HUES64 (cell line): ENCODE measurements at regions not wholly inside any gene's neighbourhood (a gene's known extent, or its start where the extent isn't known, plus 50 kb on each side); places are given as distances from the start of the nearest gene placed in this dataset.

ENCODE experiments used
- H3K27ac ChIP-seq: 2 replicates; pipeline ENCODE4 v1.7.0; 2013; ENCODE audit warnings: low read depth, low read length, inconsistent platforms
- H3K27me3 ChIP-seq: 2 replicates; pipeline ENCODE4 v1.6.1; 2013; ENCODE audit warnings: mild to moderate bottlenecking, low read length; ENCODE audit not compliant: insufficient read depth
- H3K36me3 ChIP-seq: 2 replicates; pipeline ENCODE4 v1.6.1; 2013; ENCODE audit warnings: mild to moderate bottlenecking, low read length; ENCODE audit not compliant: insufficient read depth
- H3K4me1 ChIP-seq: 2 replicates; pipeline ENCODE4 v1.6.1; 2013; ENCODE audit warnings: mild to moderate bottlenecking, low read length, moderate library complexity; ENCODE audit not compliant: insufficient read depth
- H3K4me3 ChIP-seq: 2 replicates; pipeline ENCODE4 v1.5.1; 2013; ENCODE audit warnings: mild to moderate bottlenecking, low read length, moderate library complexity
- H3K9ac ChIP-seq: 2 replicates; pipeline ENCODE4 v1.6.1; 2013; ENCODE audit warnings: mild to moderate bottlenecking, low read depth, low read length
- H3K9me3 ChIP-seq: 2 replicates; pipeline ENCODE4 v1.6.1; 2013; ENCODE audit warnings: low read depth, low read length; ENCODE audit not compliant: insufficient read depth
- WGBS: fragments of 150-250, 120-280 bp; methylation state at CpG from one replicate; pipeline ENCODE4 v1.1.7; 2013; ENCODE audit warnings: missing lambda C conversion rate; 5-methylcytosine and 5-hydroxymethylcytosine counted together

- H3K9me3 ChIP-seq, result no peaks in the 10 kb centered on the region
- no peaks in the 10 kb centered on the region for H3K36me3 ChIP-seq
- peaks cover 69% of the 10 kb centered on the region for H3K27me3 ChIP-seq
- WGBS, result 89% methylated on average over 4 of the region's 4 CpGs
- no peak overlapping the region for H3K27ac ChIP-seq
- H3K4me3 ChIP-seq, result no peak overlapping the region
- no peak overlapping the region for H3K9ac ChIP-seq
- H3K4me1 ChIP-seq, result no peaks in the 10 kb centered on the region
These were observed 356.2 kb downstream of the SNAPC1 start for GRCh38 chr14:62118461-62118860.

DNA sequence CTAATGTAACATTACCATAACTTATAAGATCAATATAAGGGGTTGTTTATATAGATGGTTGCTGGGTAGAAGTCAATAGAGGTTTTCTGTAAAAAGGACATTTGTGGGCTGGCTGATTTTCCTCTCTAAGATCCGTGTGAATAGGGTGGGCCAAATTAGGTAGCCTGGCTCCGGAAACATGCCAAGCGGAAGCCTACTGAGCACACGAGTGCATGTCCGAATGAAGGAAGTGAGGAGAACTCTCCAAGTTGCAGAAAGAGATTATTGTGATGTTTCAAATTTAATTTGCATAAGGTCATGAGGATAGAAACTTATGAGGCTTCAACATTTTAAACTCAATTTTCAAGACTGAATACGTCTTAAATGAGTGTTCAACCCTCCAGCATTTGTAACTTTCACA, 356.7 kb downstream of the SNAPC1 start:
- no peaks in the 10 kb centered on the region for H3K9me3 ChIP-seq
- no peak overlapping the region for H3K9ac ChIP-seq
- H3K27me3 ChIP-seq, result peaks cover 69% of the 10 kb centered on the region
- H3K4me3 ChIP-seq, result no peak overlapping the region
- WGBS, result 88% methylated on average over 6 of the region's 6 CpGs
- H3K27ac ChIP-seq, result no peak overlapping the region
- no peaks in the 10 kb centered on the region for H3K36me3 ChIP-seq
- no peaks in the 10 kb centered on the region for H3K4me1 ChIP-seq

GRCh38 chr14:62123961-62124360, 361.7 kb downstream of the SNAPC1 start:
- no CpG with 5 or more reads among the region's 2 CpGs for WGBS
- Histone ChIP-seq H3K9me3 (no peaks in the 10 kb centered on the region), H3K27me3 (peaks cover 27% of the 10 kb centered on the region), H3K4me1 (no peaks in the 10 kb centered on the region), H3K4me3 (no peak overlapping the region), H3K36me3 (no peaks in the 10 kb centered on the region), H3K9ac (no peak overlapping the region), H3K27ac (no peak overlapping the region)

DNA sequence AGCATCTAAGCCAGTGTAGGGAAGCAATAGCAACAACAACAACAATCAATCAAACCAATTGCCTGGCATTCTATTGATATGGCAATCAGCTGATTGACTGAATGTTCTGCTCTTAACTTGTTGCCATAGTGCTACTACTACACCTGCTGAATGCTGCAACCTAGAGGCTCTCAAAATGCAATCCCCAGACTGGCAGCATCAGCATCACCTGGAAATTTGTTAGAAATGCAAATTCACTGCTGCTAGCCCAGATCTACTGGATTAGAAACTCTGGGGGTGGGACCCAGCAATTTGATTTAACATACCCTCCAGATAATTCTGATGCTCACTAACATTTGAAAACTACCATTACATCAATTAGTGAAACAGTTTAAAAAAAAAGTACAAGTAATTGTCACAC, 363.6 kb downstream of the SNAPC1 start:
- no peaks in the 10 kb centered on the region for H3K4me1 ChIP-seq
- no peak overlapping the region for H3K9ac ChIP-seq
- H3K9me3 ChIP-seq, result no peaks in the 10 kb centered on the region
- no peak overlapping the region for H3K27ac ChIP-seq
- peaks cover 14% of the 10 kb centered on the region; the same call in 1 of the 2 replicates for H3K27me3 ChIP-seq
- H3K36me3 ChIP-seq, result no peaks in the 10 kb centered on the region
- H3K4me3 ChIP-seq, result no peak overlapping the region

- Histone ChIP-seq H3K27ac (no peak overlapping the region), H3K4me3 (no peak overlapping the region), H3K9ac (no peak overlapping the region), H3K9me3 (no peaks in the 10 kb centered on the region), H3K27me3 (peaks cover 6% of the 10 kb centered on the region; the same call in 1 of the 2 replicates), H3K4me1 (no peaks in the 10 kb centered on the region), H3K36me3 (no peaks in the 10 kb centered on the region)
- 26% methylated on average over 7 of the region's 7 CpGs for WGBS
These were observed 364.8 kb downstream of the SNAPC1 start for GRCh38 chr14:62126879-62127478.

GRCh38 chr14:62130441-62130840, 368.2 kb downstream of the SNAPC1 start:
- Histone ChIP-seq H3K27me3 (peaks cover 6% of the 10 kb centered on the region; the same call in 1 of the 2 replicates), H3K36me3 (no peaks in the 10 kb centered on the region), H3K4me1 (no peaks in the 10 kb centered on the region), H3K9me3 (no peaks in the 10 kb centered on the region), H3K27ac (no peak overlapping the region), H3K9ac (no peak overlapping the region), H3K4me3 (no peak overlapping the region)
- 100% methylated on average over 2 of the region's 4 CpGs for WGBS

DNA sequence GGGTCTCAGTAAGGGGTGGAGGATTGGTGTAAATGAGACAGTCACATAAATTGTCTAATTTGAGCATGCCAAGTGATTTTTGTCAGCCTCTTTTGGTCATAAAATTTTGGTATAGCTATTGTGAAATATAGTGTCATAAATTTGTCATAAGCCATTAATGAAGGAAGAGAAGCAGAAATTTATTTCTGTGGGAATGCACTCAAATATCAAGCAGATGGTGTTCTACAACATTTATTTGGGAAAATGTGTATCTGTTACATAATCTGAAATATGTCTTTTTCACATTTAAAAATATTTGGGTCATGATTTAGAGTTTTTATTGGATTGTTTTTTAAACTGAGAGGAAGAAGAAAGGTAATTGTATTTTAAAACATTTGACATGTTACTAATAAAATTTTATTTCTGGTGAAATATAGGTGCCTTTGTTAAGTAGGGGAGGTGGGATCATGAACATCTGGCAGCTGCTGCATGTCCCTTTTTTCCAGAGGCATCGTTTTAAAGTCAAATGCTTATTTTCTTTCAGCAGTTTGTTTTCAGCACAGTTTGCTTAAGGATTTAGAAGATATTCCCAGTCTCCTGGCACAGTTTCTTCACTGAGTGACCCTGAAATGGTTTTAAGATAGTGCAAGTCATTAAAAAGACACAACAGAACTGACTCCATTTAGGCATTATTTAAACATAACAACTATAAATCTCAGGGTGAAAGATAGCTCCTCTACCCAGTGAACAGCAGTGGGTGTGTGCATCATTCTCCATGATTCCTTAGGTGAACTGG, 371.7 kb downstream of the SNAPC1 start:
- Histone ChIP-seq H3K4me1 (no peaks in the 10 kb centered on the region), H3K27ac (no peak overlapping the region), H3K4me3 (no peak overlapping the region), H3K36me3 (no peaks in the 10 kb centered on the region), H3K9me3 (no peaks in the 10 kb centered on the region), H3K27me3 (0 out of 2 replicates have a peak, but pooled peaks cover 3% of the 10 kb centered on the region), H3K9ac (no peak overlapping the region)
- WGBS, result 93% methylated on average over 1 of the region's 1 CpG

GRCh38 chr14:62138593-62138992, 376.4 kb downstream of the SNAPC1 start:
- H3K9me3 ChIP-seq, result no peaks in the 10 kb centered on the region
- no peaks in the 10 kb centered on the region for H3K36me3 ChIP-seq
- H3K4me3 ChIP-seq, result no peak overlapping the region
- H3K4me1 ChIP-seq, result no peaks in the 10 kb centered on the region
- H3K27me3 ChIP-seq, result no peaks in the 10 kb centered on the region
- WGBS, result 94% methylated on average over 1 of the region's 1 CpG
- H3K27ac ChIP-seq, result no peak overlapping the region
- H3K9ac ChIP-seq, result no peak overlapping the region

DNA sequence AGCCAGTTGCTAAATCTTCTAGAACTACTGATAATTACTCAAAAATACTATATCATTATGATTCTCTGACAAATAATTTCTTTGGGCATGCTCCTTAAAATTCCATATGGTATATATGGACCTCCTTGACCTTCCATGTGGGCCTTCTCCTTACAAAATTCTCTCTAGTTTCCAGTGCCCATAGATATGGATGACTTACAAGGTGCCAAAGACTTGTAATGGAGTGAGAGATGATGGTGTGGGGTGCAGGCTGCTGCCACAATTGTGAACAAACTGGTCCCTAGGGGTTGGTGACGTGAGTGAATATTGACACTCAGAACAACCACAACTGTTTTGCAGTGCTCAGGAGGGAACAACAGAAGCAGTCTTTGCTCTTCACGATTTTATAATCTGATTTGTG, 378.9 kb downstream of the SNAPC1 start:
- WGBS, result 97% methylated on average over 2 of the region's 2 CpGs
- Histone ChIP-seq H3K27me3 (no peaks in the 10 kb centered on the region), H3K27ac (no peak overlapping the region)

DNA sequence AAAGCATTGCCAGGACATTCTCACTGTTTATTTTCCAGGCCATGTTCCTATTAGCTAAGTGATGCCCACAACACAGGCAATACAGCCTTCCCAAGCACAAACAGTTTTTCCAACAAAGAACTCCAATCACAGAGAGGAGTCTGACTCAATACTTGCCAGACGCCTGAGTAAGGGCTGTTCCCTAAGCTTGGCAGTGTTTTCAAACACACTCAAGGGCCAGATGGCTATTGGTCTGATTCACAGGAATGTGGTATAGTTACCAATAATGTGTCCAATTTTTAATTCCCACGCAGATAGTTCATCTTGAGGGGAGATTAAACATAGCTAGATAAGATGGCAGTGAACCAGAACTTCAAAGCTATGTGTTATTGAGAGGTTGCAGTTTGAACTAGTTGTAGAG, 381.0 kb downstream of the SNAPC1 start:
- Histone ChIP-seq H3K4me1 (no peaks in the 10 kb centered on the region), H3K9me3 (0 out of 2 replicates have a peak, but pooled peaks cover 4% of the 10 kb centered on the region)
- WGBS, result 86% methylated on average over 2 of the region's 2 CpGs

More for the DNA sequence above, 378.9 kb downstream of the SNAPC1 start:
- no peaks in the 10 kb centered on the region for H3K4me1 ChIP-seq
- no peak overlapping the region for H3K9ac ChIP-seq
- no peaks in the 10 kb centered on the region for H3K36me3 ChIP-seq
- no peaks in the 10 kb centered on the region for H3K9me3 ChIP-seq
- H3K4me3 ChIP-seq, result no peak overlapping the region

GRCh38 chr14:62144863-62145262, 382.6 kb downstream of the SNAPC1 start:
- 92% methylated on average over 1 of the region's 1 CpG for WGBS
- H3K4me3 ChIP-seq, result no peak overlapping the region
- H3K9ac ChIP-seq, result no peak overlapping the region
- no peaks in the 10 kb centered on the region for H3K27me3 ChIP-seq
- no peaks in the 10 kb centered on the region for H3K36me3 ChIP-seq
- H3K27ac ChIP-seq, result no peak overlapping the region
- H3K9me3 ChIP-seq, result 0 out of 2 replicates have a peak, but pooled peaks cover 4% of the 10 kb centered on the region
- H3K4me1 ChIP-seq, result no peaks in the 10 kb centered on the region

More for the DNA sequence above, 381.0 kb downstream of the SNAPC1 start:
- H3K36me3 ChIP-seq, result no peaks in the 10 kb centered on the region
- no peak overlapping the region for H3K9ac ChIP-seq
- no peaks in the 10 kb centered on the region for H3K27me3 ChIP-seq
- H3K4me3 ChIP-seq, result no peak overlapping the region
- no peak overlapping the region for H3K27ac ChIP-seq
